IMR-90 (cell line): ENCODE measurements at regions not wholly inside any gene's neighbourhood (a gene's known extent, or its start where the extent isn't known, plus 50 kb on each side); places are given as distances from the start of the nearest gene placed in this dataset.

ENCODE experiments used
- ATAC-seq: fragments of 200-7000 bp; cut with Tn5 transposase; 2 replicates; pipeline ENCODE4 v1.9.1; 2020; ENCODE audit warnings: low read depth, mild to moderate bottlenecking, moderate library complexity
- BruUV-seq: library from RNA; stranded (reverse); fragments of 400-500 nt; replicated peaks from 2 replicates; lab custom pipeline; 2021; lab: Mats Ljungman, UMichigan
- CTCF ChIA-PET: fragments of 300-600 bp; formaldehyde crosslinking; extraction: SDS; loops from one replicate; lab custom pipeline; 2021; ENCODE audit warnings: antibody characterized with exemption; lab: Yijun Ruan, JAX
- POLR2A ChIA-PET: fragments of 300-600 bp; sonication (Branson Sonifier 250); formaldehyde crosslinking; loops from one replicate; lab custom pipeline; 2022; ENCODE audit warnings: antibody characterized with exemption; ENCODE audit not compliant: unreplicated experiment; lab: Charles Lee
- DNase-seq: peaks from one replicate; pipeline ENCODE4 v3.0.0; 2013
- H2AFZ ChIP-seq: replicated peaks from 2 replicates; pipeline ENCODE3; 2013; ENCODE audit warnings: low read length, mild to moderate bottlenecking; ENCODE audit not compliant: poor library complexity
- H2AK5ac ChIP-seq: 2 replicates; pipeline ENCODE4 v1.6.1; 2013; ENCODE audit warnings: low read depth, low read length, inconsistent platforms
- H2AK9ac ChIP-seq: replicated peaks from 2 replicates; pipeline ENCODE3; 2013; ENCODE audit warnings: mild to moderate bottlenecking, low read depth, low read length, moderate library complexity; ENCODE audit not compliant: poor library complexity
- H2BK120ac ChIP-seq: 2 replicates; pipeline ENCODE4 v1.6.1; 2013; ENCODE audit warnings: low read depth, low read length, inconsistent platforms
- H2BK15ac ChIP-seq: 3 replicates; pipeline ENCODE4 v1.6.1; 2013; ENCODE audit warnings: low read depth, low read length, inconsistent platforms
- H2BK20ac ChIP-seq: 2 replicates; pipeline ENCODE4 v1.6.1; 2013; ENCODE audit warnings: low read depth, mild to moderate bottlenecking, inconsistent platforms, low read length, moderate library complexity
- H2BK5ac ChIP-seq: 2 replicates; pipeline ENCODE4 v1.6.1; 2013; ENCODE audit warnings: mild to moderate bottlenecking, low read depth, low read length, inconsistent platforms; ENCODE audit not compliant: poor library complexity, severe bottlenecking
- H3K14ac ChIP-seq: replicated peaks from 2 replicates; pipeline ENCODE4 v1.6.1; 2013; ENCODE audit warnings: low read depth, low read length, inconsistent platforms
- H3K18ac ChIP-seq: 2 replicates; pipeline ENCODE4 v1.6.1; 2013; ENCODE audit warnings: low read depth, low read length, control low read depth
- H3K23ac ChIP-seq: 2 replicates; pipeline ENCODE4 v1.6.1; 2013; ENCODE audit warnings: low read depth, low read length, inconsistent platforms
- H3K27ac ChIP-seq: 2 replicates; pipeline ENCODE4 v1.5.1; 2013; ENCODE audit warnings: mild to moderate bottlenecking, control low read depth, low read length; ENCODE audit not compliant: insufficient read depth
- H3K27me3 ChIP-seq: 2 replicates; pipeline ENCODE4 v1.6.1; 2013; ENCODE audit warnings: low read length; ENCODE audit not compliant: control insufficient read depth, insufficient read depth
- H3K36me3 ChIP-seq: 2 replicates; pipeline ENCODE4 v1.6.1; 2013; ENCODE audit warnings: low read length, mixed read lengths; ENCODE audit not compliant: control insufficient read depth, insufficient read depth
- H3K4ac ChIP-seq: 2 replicates; pipeline ENCODE4 v1.6.1; 2013; ENCODE audit warnings: low read depth, low read length, inconsistent platforms
- H3K4me1 ChIP-seq: 2 replicates; pipeline ENCODE4 v1.6.1; 2013; ENCODE audit warnings: low read length, mixed read lengths; ENCODE audit not compliant: control insufficient read depth, insufficient read depth
- H3K4me2 ChIP-seq: 2 replicates; pipeline ENCODE4 v1.6.1; 2013; ENCODE audit warnings: low read depth, mild to moderate bottlenecking, control low read depth, low read length, moderate library complexity
- H3K4me3 ChIP-seq: 2 replicates; pipeline ENCODE4 v1.5.1; 2013; ENCODE audit warnings: low read depth, mild to moderate bottlenecking, control low read depth, low read length, moderate library complexity; ENCODE audit not compliant: insufficient read depth
- H3K56ac ChIP-seq: 2 replicates; pipeline ENCODE4 v1.6.1; 2013; ENCODE audit warnings: low read length, inconsistent platforms; ENCODE audit not compliant: insufficient read depth; ENCODE audit errors: extremely low read depth
- H3K79me1 ChIP-seq, 2 experiments: 2 replicates each; pipeline ENCODE4 v1.6.1; 2013; ENCODE audit warnings: low read length in 2 of 2, inconsistent platforms in 1 of 2, low read depth in 1 of 2
- H3K9ac ChIP-seq: 2 replicates; pipeline ENCODE4 v1.6.1; 2013; ENCODE audit warnings: low read depth, low read length, control low read depth
- H3K9me1 ChIP-seq: 2 replicates; pipeline ENCODE4 v1.6.1; 2013; ENCODE audit warnings: low read length, inconsistent platforms; ENCODE audit not compliant: insufficient read depth
- H3K9me3 ChIP-seq: 2 replicates; pipeline ENCODE4 v1.6.1; 2013; ENCODE audit warnings: low read length; ENCODE audit not compliant: control insufficient read depth, insufficient read depth
- H4K20me1 ChIP-seq: 2 replicates; pipeline ENCODE4 v1.6.1; 2013; ENCODE audit warnings: low read length, inconsistent platforms; ENCODE audit not compliant: insufficient read depth
- H4K5ac ChIP-seq: 2 replicates; pipeline ENCODE4 v1.6.1; 2013; ENCODE audit warnings: mild to moderate bottlenecking, low read depth, low read length, control low read depth
- H4K8ac ChIP-seq, 2 experiments: 2 replicates each; pipeline ENCODE4 v1.6.1; 2013; ENCODE audit warnings: low read depth in 2 of 2, low read length in 2 of 2, control low read depth in 1 of 2, inconsistent platforms in 1 of 2
- H4K91ac ChIP-seq: 2 replicates; pipeline ENCODE4 v1.6.1; 2013; ENCODE audit warnings: low read depth, low read length, inconsistent platforms; ENCODE audit not compliant: insufficient read depth
- BHLHE40 ChIP-seq: fragments of 150-350 bp; IDR thresholded peaks from 2 replicates; pipeline ENCODE4 v1.6.1; 2016; ENCODE audit warnings: mild to moderate bottlenecking, low read depth, low read length
- CEBPB ChIP-seq: IDR thresholded peaks from 2 replicates; pipeline ENCODE4 v1.6.1; 2012; ENCODE audit warnings: low read depth, low read length, improper control_type of control experiment
- CHD1 ChIP-seq: IDR thresholded peaks from 2 replicates; pipeline ENCODE4 v1.6.1; 2012; ENCODE audit warnings: low read depth, low read length, improper control_type of control experiment
- FOS ChIP-seq: fragments of 150-350 bp; IDR thresholded peaks from 2 replicates; pipeline ENCODE4 v1.6.1; 2016; ENCODE audit warnings: low read depth, low read length
- MAFK ChIP-seq: IDR thresholded peaks from 2 replicates; pipeline ENCODE4 v1.6.1; 2012; ENCODE audit warnings: low read depth, low read length, improper control_type of control experiment
- MAZ ChIP-seq: IDR thresholded peaks from 2 replicates; pipeline ENCODE4 v1.6.1; 2012; ENCODE audit warnings: low read depth, mild to moderate bottlenecking, low read length, improper control_type of control experiment, moderate library complexity, borderline replicate concordance
- MXI1 ChIP-seq: IDR thresholded peaks from 2 replicates; pipeline ENCODE4 v1.6.1; 2012; ENCODE audit warnings: low read depth, mild to moderate bottlenecking, low read length, moderate library complexity, borderline replicate concordance
- NFE2L2 ChIP-seq: fragments of 150-350 bp; IDR thresholded peaks from 2 replicates; pipeline ENCODE4 v1.6.1; 2016; ENCODE audit warnings: low read depth, mild to moderate bottlenecking, low read length
- POLR2A ChIP-seq: IDR thresholded peaks from 2 replicates; pipeline ENCODE4 v1.6.1; 2012; ENCODE audit warnings: mild to moderate bottlenecking, low read depth, low read length
- RAD21 ChIP-seq: IDR thresholded peaks from 2 replicates; pipeline ENCODE4 v1.6.1; 2012; ENCODE audit warnings: low read length, improper control_type of control experiment
- RCOR1 ChIP-seq: IDR thresholded peaks from 2 replicates; pipeline ENCODE4 v1.6.1; 2012; ENCODE audit warnings: mild to moderate bottlenecking, low read length, improper control_type of control experiment; ENCODE audit not compliant: insufficient replicate concordance
- RFX5 ChIP-seq: IDR thresholded peaks from 2 replicates; pipeline ENCODE4 v1.8.0; 2012; ENCODE audit warnings: low read depth, mild to moderate bottlenecking, low read length, moderate library complexity
- SMC3 ChIP-seq: fragments of 150-350 bp; IDR thresholded peaks from 2 replicates; pipeline ENCODE4 v1.6.1; 2016; ENCODE audit warnings: low read depth, mild to moderate bottlenecking, antibody characterized with exemption, low read length, moderate library complexity
- WGBS, 2 experiments: methylation state at CpG; one replicate each; pipeline versions ENCODE4 v1.1.5 to v1.1.7; 2013; ENCODE audit warnings: missing lambda C conversion rate in 2 of 2; ENCODE audit not compliant: insufficient read length in 1 of 2; ENCODE audit errors: extremely low coverage in 2 of 2; 5-methylcytosine and 5-hydroxymethylcytosine counted together
- dilution Hi-C: fragments of 300-500 bp; cut with HindIII; formaldehyde crosslinking; loops from one replicate; pipeline ENCODE4 v1.14.3; 2018; ENCODE audit warnings: low sequenced_read_pairs; ENCODE audit not compliant: unreplicated experiment
- in situ Hi-C: fragments of 300-500 bp; cut with MboI; formaldehyde crosslinking; loops from 3 replicates; pipeline ENCODE4 v1.14.3; 2019; ENCODE audit warnings: low sequenced_read_pairs, inconsistent platforms, mixed read lengths
- intact Hi-C: fragments of 100-400 bp; cut with micrococcal nuclease; formaldehyde crosslinking; loops from 2 replicates; pipeline ENCODE4 v1.10.0; 2022
- TF ChIP-seq, protein P1 (sequence below): conservative IDR thresholded peaks from 2 replicates; pipeline ENCODE4 v1.5.1; 2012; ENCODE audit warnings: mild to moderate bottlenecking, low read depth, low read length, improper control_type of control experiment
- TF ChIP-seq, protein P2 (sequence below): fragments of 150-350 bp; IDR thresholded peaks from 2 replicates; pipeline ENCODE4 v1.6.1; 2017; ENCODE audit warnings: mild to moderate bottlenecking, antibody characterized with exemption, low read length, low read depth
- TF ChIP-seq, protein P3 (sequence below): fragments of 150-350 bp; IDR thresholded peaks from 2 replicates; pipeline ENCODE4 v1.6.1; 2016; ENCODE audit warnings: low read depth, mild to moderate bottlenecking, low read length, moderate library complexity, borderline replicate concordance

DNA sequence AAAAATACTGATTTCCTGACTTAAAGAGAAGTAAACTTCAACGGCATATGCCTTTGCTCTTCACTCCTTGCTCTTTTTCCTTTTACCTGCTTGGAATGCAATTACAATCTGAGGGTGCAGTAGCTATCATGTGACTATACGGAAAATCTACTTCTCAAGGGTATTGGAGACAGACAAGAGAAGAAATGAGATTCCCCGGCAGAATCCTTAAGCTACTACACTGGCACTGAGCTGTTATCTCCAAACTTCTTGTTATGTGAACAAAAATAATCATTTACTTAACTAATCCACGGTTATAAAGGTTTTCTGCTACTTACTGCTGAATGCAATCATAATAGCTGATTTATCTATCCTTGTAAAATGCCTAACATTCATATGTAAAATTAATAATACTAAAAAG is 118.0 kb upstream of the IFNG-AS1 start:
- Histone ChIP-seq H4K91ac (no peak overlapping the region), H3K36me3 (no peaks in the 10 kb centered on the region), H3K4ac (no peak overlapping the region), H2AK9ac (no peak overlapping the region), H3K79me1 (no peaks in the 10 kb centered on the region), H4K8ac (no peak overlapping the region), H2BK120ac (no peak overlapping the region), H4K20me1 (no peaks in the 10 kb centered on the region), H2BK5ac (no peak overlapping the region), H3K23ac (no peak overlapping the region), H2BK15ac (no peak overlapping the region), H3K9me1 (no peaks in the 10 kb centered on the region), H3K9ac (no peak overlapping the region), H2AFZ (no peak overlapping the region), H3K27ac (no peak overlapping the region), H3K27me3 (no peaks in the 10 kb centered on the region), H3K4me3 (no peak overlapping the region), H3K9me3 (no peaks in the 10 kb centered on the region), H2BK20ac (no peak overlapping the region), H3K18ac (no peak overlapping the region), H3K4me1 (no peaks in the 10 kb centered on the region), H4K5ac (no peak overlapping the region), H2AK5ac (no peak overlapping the region), H3K14ac (no peak overlapping the region), H3K56ac (no peak overlapping the region), H3K4me2 (no peak overlapping the region)
- no peak for DNase-seq
- CTCF ChIA-PET = no interaction called here
- no peak for TF ChIP-seq MXI1
- TF ChIP-seq, protein P1, sequence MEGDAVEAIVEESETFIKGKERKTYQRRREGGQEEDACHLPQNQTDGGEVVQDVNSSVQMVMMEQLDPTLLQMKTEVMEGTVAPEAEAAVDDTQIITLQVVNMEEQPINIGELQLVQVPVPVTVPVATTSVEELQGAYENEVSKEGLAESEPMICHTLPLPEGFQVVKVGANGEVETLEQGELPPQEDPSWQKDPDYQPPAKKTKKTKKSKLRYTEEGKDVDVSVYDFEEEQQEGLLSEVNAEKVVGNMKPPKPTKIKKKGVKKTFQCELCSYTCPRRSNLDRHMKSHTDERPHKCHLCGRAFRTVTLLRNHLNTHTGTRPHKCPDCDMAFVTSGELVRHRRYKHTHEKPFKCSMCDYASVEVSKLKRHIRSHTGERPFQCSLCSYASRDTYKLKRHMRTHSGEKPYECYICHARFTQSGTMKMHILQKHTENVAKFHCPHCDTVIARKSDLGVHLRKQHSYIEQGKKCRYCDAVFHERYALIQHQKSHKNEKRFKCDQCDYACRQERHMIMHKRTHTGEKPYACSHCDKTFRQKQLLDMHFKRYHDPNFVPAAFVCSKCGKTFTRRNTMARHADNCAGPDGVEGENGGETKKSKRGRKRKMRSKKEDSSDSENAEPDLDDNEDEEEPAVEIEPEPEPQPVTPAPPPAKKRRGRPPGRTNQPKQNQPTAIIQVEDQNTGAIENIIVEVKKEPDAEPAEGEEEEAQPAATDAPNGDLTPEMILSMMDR = no peak
- no peak for TF ChIP-seq SMC3
- no peak for TF ChIP-seq BHLHE40
- TF ChIP-seq FOS = no peak
- no peak for TF ChIP-seq POLR2A
- TF ChIP-seq RCOR1 = no peak
- TF ChIP-seq, protein P2, sequence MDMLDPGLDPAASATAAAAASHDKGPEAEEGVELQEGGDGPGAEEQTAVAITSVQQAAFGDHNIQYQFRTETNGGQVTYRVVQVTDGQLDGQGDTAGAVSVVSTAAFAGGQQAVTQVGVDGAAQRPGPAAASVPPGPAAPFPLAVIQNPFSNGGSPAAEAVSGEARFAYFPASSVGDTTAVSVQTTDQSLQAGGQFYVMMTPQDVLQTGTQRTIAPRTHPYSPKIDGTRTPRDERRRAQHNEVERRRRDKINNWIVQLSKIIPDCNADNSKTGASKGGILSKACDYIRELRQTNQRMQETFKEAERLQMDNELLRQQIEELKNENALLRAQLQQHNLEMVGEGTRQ = no peak
- no peak for TF ChIP-seq CEBPB
- no peak for TF ChIP-seq CHD1
- TF ChIP-seq RAD21 = no peak
- no peak for TF ChIP-seq NFE2L2
- TF ChIP-seq MAFK = no peak
- no peak for TF ChIP-seq RFX5
- no peak for TF ChIP-seq MAZ
- TF ChIP-seq, protein P3, sequence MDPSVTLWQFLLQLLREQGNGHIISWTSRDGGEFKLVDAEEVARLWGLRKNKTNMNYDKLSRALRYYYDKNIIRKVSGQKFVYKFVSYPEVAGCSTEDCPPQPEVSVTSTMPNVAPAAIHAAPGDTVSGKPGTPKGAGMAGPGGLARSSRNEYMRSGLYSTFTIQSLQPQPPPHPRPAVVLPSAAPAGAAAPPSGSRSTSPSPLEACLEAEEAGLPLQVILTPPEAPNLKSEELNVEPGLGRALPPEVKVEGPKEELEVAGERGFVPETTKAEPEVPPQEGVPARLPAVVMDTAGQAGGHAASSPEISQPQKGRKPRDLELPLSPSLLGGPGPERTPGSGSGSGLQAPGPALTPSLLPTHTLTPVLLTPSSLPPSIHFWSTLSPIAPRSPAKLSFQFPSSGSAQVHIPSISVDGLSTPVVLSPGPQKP = no peak
- POLR2A ChIA-PET = no interaction called here
- no TSS peak for BruUV-seq
- WGBS, 2 experiments = no CpG with 5 or more reads among the region's 4 CpGs
- ATAC-seq = no peak
- intact Hi-C loops (no loop called here), dilution Hi-C loops (no loop called here), in situ Hi-C loops (no loop called here)
